Inferior parietal cortex (tissue), 1 donor: ENCODE measurements at regions not wholly inside any gene's neighbourhood (a gene's known extent, or its start where the extent isn't known, plus 50 kb on each side); places are given as distances from the start of the nearest gene placed in this dataset.
A peak's percentile ranks its signal among the peaks of the same experiment; 100 is the strongest.
"Not testable (repeated sequence)": the region's sequence is repeated elsewhere in the genome, so short reads cannot be mapped to it uniquely, and the experiment has no call there.

Source experiments
- DNase-seq: peaks from one replicate; pipeline ENCODE4 v3.0.0-alpha.2; 2016; ENCODE audit errors: extremely low spot score

DNA sequence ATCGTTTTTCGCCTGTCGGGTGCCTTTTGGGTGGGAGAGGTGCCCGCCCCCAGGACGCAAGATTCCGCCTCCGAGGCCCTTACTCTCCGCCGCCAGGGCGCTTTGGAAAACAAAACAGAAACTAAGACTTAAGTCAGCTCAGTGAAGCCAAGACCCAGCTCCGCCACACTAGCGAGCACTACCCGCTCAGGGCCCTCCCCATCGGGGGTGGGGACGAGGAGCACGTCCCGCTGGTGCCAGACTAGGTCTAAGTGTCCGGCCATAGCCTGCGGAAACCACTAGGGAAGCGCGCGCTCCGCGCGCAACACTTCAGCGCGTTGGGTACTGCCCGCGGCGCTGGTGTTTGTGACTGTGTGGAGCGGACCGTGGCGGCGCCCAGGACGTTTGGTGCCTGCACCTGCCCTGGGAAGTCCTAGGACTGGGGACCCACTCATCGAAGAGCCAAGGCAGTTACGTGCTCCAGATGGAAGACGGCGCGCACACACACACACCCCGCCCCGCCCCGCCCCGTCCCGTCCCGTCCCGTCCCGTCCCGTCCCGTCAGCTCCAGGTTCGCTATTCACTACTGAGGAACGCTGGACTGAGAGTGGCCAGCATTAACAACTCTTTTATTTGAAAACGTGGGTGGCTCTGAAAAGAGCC lies 57.6 kb upstream of the BOLA1 start:
- DNase-seq, result not testable (repeated sequence)

DNA sequence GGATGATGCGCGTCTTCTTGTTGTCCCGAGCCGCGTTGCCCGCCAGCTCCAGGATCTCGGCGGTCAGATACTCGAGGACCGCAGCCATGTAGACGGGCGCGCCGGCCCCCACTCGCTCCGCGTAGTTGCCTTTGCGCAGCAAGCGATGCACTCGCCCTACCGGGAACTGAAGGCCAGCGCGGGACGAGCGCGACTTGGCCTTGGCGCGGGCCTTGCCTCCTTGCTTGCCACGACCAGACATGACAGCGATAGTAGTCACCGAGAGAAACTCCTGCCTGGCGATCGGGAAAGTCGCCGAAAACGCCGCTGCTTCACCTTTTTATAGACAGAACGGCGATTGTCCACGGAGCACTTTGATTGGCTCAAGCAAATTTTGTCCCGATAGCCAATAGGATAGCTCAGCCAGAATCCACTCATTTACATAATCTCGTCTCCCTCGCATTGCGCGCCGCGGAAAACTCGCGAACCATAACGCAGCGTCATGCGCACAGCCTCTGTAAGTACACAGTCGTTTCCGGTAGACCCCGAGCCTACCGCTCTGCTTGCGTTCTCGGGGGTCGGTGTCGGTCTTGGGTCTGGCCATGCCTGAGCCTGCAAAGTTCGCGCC lies 56.8 kb upstream of the BOLA1 start:
- not testable (repeated sequence) for DNase-seq

- peak; percentile 12 for DNase-seq
Measured at GRCh38 chr1:149843431-149844041, 55.8 kb upstream of the BOLA1 start.

DNA sequence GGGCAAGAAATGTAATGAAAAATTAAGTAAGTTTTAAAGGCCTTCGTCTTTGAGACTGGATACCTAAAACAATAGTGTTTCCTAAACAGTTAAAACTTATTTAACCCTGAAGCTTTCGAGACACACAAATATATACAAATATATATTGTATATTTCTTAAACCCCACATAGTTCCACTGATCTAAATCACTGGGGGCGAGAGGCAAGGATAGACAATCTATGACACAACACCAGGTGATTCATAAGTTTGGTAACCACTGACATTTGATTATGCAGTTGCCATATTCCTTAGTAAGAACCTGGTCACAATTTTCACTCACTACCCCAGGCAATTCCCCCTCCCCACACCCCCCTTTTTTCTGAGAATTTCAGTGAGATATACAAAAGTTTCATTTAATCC lies 55.3 kb upstream of the BOLA1 start:
- DNase-seq, result no peak

GRCh38 chr1:149844650-149845255 lies 54.6 kb upstream of the BOLA1 start:
- no peak for DNase-seq

DNA sequence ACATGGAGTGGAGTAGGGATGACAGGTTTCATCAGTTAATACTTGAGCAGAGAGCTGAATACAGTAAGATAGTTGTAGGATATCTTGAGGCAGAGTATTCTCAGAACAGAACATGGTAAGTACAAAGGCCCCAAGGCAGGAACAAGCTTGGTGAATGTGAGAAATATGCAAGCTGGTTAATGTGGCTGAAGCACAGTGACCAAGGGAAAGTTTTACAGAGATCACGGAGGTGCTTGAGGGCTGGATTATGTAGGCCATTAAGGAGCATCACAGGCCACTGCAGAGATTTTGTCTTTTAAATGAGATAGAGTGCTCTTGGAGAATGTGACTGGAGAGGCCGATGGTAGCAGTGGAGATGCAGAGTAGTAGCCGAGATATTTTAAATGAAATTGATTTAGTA lies 54.0 kb upstream of the BOLA1 start:
- DNase-seq, result peak; percentile 3

DNA sequence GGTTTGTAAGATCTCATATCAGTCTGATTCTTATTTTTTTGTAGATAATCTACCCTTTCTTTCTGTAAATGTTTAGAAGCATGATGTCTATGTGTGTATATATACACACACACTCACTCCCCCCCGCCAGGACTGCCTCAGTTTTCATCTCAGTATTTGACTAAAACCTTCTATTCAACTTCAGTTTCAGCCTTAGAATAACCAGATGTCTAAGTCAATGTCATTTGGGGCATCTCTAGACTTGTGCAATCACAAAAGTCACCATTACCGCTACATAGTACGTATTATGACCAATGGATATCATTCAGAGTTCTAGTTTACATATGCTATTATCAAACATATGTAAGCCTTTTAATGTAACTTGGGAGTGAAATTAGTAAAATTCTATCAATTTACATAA lies 53.3 kb upstream of the BOLA1 start:
- peak; percentile 3 for DNase-seq

GRCh38 chr1:149846593-149847466 lies 52.5 kb upstream of the BOLA1 start:
- no peak for DNase-seq

DNA sequence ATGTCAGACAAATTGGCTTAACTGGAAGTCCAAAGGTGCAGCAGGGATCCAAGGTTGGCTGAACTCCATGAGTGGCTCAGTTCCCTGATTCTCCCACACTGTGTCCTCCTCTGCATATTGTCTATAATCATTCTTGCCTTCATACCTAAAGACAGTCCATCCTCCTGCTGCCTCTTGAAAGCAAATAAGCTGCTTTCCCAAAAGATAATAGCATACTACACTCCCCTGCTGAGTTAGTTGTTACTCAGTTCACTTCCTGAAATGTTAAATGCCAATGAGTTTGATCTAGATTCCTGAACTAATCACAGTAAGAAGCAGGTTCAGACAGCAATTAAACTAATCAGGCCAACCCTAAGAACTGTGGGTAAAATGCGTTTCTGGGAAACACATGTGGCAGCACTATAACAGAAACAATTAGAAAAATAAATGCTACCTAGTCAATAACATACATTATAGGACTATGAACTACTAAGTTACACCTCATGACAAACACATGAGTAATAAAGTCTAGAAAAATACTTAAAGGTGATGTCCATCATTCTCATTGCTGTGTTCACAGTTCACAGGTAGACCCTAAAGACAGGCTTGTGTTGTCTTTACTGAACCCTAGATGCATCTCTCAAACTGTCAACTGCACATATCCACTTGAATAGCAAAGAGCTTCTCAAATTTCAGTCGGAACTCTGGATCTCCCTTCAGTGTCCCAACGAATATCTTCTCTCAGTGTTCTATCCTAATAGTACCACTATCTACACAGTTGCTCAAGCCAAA lies 50.8 kb upstream of the BOLA1 start:
- peak; percentile 5 for DNase-seq

DNA sequence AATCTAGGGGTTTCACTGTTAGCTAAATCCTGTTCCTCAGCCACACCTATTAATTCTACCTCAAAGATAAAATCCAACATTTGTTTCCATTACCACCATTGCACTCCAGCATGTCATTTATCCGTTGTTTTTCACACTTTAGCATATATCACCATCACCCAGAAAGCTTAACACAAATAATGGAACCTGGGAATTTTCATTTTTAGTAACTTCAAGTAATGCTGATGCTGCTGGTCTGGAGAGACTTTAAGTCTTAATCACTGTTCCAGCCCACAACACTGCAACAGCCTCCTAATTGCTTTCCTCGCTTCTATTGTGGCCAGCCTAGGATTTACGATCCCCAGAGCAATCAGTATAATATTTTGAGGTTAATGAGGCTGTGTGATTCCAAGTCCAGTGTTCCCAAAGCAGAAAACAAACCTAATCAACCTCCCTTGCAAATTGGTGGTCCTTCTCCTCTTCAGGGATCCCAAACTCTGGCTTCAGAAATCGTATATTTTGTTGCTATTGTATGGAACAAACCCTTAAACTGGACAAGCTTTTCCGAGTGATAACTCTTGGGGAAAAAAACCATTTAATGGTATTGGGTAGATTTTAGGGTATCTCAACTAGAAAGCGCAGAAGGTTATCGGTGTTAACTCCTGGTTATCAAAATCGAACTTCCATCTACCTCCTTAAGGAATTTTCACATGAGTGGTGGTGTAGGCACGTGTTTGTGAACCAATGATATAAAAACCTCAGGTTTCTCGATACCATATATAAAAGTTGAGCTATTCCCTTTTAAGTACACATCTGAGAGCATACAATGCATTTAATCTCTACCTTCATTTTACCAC lies 50.0 kb upstream of the BOLA1 start:
- no peak for DNase-seq
